HG03439 (cell line): ENCODE measurements at regions not wholly inside any gene's neighbourhood (a gene's known extent, or its start where the extent isn't known, plus 50 kb on each side); places are given as distances from the start of the nearest gene placed in this dataset.

Experiments
- ATAC-seq: cut with Tn5 transposase; IDR thresholded peaks from one replicate; pipeline ENCODE4 v1.9.1; 2021; ENCODE audit warnings: mild to moderate bottlenecking, moderate library complexity; ENCODE audit not compliant: unreplicated experiment

- ATAC-seq: no peak
Measured at GRCh38 chr17:77867976-77868713, 90.4 kb upstream of the TNRC6C start.

DNA sequence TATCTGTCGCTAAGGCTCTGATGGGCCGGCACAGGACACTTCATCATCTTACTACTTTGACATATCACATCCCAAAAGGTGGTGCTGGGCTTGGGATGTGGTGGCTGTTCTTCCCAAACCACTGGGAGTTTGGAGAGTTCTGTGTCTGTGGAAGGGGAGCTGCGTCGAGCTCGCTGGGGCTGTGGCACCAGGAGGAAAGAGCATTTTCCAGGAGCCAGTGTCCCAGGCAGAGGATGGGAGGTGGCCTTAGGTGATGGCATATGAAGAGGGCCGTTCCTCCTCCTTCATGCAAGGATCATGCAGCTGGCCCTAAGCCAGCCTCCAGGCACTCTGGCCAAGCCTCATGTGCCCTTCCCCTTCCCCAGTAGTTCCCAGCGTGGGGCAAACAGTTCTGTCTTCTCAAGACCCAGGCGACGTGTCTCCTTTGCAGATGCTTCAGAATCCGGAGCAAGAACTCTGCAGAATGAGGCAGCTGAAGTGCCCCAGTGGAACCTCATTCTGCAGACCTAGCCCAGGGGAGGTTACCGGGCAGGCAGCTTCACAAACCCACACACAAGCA lies 89.4 kb upstream of the TNRC6C start:
- ATAC-seq: no peak

DNA sequence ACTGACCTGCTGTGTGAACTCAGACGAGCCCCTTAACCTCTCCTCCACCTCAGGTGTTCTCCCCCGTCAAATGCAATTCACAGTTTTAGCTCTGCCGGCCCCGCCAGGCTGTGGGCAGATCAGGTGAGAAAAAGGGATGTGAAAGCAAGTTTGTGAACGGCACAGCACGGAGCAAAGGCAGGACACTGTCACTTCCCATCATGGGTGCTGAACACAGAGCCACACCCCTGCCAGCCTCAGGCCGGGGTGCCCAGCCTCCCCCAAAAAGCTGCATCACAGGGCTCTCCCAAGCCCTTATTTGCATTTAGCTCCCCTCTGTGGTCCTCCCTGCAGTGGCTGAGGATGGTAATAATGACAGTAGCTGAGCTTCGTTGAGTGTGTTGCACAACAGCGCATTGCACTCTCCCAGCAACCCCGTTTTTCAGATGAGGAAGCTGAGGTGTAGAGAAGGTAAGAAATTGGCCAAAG lies 88.8 kb upstream of the TNRC6C start:
- peak; percentile 63 for ATAC-seq

GRCh38 chr17:77872199-77872598 lies 86.3 kb upstream of the TNRC6C start:
- no peak for ATAC-seq

- no peak for ATAC-seq
Measured at GRCh38 chr17:77872714-77873499, 85.6 kb upstream of the TNRC6C start.

GRCh38 chr17:77873500-77874302 lies 84.8 kb upstream of the TNRC6C start:
- ATAC-seq: no peak

DNA sequence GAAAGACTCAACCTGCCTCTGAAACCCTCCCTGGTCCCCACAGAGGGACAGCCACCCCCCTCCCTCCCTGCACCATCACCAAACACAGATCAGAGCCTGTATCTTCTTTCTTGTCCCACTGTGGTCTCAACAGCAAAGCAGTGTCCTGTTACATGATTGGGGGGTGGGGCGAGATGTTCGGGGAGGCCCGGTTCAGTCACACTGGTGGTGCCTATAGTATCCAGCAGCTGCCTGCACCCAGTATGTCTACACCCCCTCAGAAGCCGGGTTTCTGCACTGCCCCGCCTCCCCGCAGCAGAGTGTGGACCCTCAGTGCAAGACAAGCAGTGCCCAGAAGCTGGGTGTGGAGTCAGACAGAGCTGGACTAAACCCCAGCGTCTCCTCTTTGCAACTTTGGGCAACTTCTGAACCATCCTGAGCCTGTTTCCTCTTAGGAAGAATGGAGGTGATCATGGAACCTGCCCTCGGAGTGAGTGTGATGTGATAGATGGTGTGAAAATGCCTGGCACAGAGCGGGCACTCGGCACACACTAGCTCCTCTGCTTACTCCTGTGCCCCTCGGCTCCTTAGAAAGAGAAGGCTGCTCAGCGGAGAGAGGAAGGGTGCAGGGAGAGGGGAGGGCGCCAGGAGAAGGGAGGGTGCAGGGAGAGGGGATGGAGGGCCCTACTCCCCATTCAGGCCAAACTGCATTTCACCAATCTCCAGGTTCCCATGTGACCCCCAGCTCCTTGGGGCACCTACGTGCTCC lies 84.0 kb upstream of the TNRC6C start:
- no peak for ATAC-seq

DNA sequence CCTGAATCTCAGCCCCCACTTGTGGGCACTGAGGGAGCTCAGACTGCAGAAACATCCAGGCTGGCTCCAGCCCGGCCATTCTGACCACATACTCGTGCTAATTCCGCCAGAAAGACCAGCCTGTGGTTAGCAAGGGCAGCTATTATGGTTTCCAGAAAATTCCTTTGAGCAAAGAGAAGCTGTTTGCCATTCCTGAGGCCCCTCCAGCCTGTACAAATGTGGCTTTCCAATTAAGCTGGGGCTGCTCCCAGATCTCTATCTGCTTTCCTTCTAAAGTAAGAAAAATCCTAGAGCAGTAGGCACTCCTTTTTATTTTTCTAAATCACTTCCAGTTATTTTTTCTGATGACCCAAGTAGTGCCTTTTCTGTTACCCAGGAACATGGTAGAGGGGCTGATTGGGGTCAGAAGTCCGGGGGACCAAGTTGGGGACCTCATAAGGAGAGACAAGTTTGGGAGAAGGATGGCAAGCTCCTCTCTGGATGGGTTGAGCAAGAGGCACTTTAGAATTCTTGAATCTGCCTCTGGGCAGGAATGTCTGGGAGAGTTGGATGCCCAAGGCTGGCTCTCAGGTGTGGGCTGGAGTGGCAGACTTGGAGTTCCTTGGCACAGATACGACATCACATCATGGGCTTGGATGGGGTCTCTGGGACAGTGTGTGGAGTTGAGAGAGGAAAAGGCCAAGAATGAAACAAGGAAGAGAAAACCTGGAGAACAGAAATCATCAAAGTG lies 83.3 kb upstream of the TNRC6C start:
- no peak for ATAC-seq

DNA sequence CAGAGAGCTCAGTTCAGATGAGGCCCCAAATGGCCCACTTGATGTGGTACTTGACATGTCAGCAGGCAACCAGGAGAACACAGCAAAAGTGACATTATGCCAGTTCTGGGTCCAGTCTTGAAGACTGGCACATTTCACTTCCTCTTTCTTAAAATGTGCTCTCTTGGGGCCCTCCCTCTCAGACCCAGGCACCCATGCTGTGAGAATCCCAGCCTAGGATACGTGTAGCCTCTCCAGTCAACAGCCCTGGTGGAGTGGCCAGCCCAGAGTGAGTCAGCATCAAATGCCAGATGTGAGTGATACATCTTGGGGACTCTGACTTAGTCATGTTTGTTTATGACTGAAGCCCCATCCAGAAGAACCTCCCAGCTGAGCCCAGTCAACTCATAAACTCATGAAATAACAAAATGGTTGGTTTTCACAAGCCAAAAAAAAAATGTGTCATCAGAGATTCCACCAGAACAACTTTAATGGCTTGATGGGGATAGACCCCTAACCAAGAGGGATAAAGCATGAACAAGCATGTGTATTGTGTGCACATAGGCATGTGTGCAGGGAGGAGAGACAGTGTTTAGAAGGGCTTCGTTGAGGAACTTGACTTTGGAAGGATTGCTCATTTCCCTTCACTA lies 82.5 kb upstream of the TNRC6C start:
- ATAC-seq: no peak

- ATAC-seq: no peak
Measured at GRCh38 chr17:77877036-77877435, 81.5 kb upstream of the TNRC6C start.

GRCh38 chr17:77877646-77878355 lies 80.7 kb upstream of the TNRC6C start:
- no peak for ATAC-seq

- ATAC-seq: no peak
Measured at GRCh38 chr17:77879226-77879895, 79.1 kb upstream of the TNRC6C start.

DNA sequence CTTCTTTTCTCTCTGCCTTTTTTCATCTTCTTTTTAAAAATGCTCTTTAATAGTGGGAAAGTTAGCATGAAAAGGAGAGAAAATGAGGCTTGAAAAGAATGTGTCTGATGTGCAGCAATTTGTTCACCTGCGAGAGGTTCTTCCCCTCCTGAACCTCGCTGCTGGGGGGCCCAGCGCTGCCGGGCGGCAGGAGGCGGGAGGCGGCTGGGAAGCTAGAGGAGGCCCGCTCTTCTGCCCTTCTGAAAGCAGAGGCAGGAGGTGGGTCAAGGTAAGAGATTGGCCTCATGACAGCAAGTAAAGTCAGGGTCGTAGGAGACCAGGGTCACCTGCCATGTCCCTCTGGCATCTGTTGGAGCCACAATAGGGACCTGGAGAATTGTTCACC lies 78.6 kb upstream of the TNRC6C start:
- no peak for ATAC-seq

DNA sequence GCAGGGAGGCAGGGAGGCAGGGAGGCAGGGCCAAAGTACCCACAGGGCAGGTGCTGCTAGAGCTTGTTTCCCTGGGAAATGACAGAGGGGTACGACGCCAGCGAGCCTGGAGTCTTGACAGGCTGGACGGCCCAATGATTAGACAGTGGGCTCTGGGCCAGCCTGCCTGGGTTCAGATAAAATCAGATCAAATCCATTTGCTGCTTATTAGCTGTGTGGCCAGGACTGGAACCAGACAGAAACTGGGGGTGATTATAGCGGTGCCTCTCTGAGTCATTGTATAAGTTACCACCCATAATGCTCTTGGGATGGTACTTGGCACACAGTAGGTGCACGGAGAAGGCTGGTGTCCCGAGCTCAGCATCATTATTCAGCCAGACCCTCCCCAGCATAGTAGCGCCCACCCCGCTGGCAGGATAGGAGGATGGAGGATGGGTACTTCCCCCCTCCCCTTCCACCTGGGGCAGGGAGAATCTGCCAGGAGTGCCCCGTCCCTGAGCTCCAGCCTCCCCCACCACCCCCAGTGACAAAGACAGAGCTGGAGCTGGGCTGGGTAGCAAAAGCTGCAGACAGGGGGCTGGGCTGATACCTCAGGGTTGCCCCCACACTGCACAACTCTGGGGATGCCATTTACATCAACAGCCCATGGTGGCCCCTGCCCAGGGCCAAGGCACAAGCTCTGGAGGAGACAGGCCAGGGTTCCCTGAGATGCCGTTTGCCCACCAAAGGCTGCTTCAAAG lies 77.6 kb upstream of the TNRC6C start:
- ATAC-seq: no peak

DNA sequence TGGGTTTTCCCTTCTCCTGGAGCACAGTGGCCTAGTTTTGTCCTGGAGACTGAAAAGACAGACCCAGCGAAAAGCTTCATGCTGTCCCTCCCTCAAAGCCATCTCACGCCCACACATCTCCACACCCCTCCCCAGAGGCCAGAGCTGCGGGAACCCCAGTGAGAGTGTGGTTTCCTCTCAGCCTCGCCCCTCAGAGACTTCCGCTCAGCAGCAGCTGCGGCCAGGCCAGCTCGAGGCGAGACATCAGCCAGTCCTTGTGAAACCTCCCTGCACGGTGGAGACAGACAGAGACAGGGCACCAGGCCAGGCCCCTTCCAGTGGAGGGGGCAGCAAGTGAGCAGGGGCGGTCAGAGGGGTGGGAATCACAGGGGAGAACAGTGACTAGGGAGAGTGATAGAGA lies 77.0 kb upstream of the TNRC6C start:
- peak; percentile 74 for ATAC-seq

- no peak for ATAC-seq
Measured at GRCh38 chr17:77882040-77882439, 76.5 kb upstream of the TNRC6C start.

- no peak for ATAC-seq
Measured at GRCh38 chr17:77882481-77883212, 75.9 kb upstream of the TNRC6C start.
